H1 (cell line): ENCODE measurements at regions not wholly inside any gene's neighbourhood (a gene's known extent, or its start where the extent isn't known, plus 50 kb on each side); places are given as distances from the start of the nearest gene placed in this dataset.

Source experiments
- CHD2 ChIP-seq: IDR thresholded peaks from 2 replicates; pipeline ENCODE4 v1.6.1; 2012; ENCODE audit warnings: low read length, improper control_type of control experiment
- CTCF ChIP-seq, 3 experiments: IDR thresholded peaks; 1 replicate in 2 of 3; 2 replicates in 1 of 3; pipeline versions ENCODE4 v1.5.1 to v1.6.1; 2011; ENCODE audit warnings: low read length in 3 of 3, mild to moderate bottlenecking in 3 of 3, inconsistent platforms in 2 of 3, low read depth in 1 of 3, moderate library complexity in 1 of 3; ENCODE audit not compliant: insufficient read depth in 1 of 3; ENCODE audit errors: control extremely low read depth in 1 of 3
- E2F6 ChIP-seq: IDR thresholded peaks from 2 replicates; pipeline ENCODE4 v1.6.1; 2012; ENCODE audit warnings: inconsistent platforms
- GABPA ChIP-seq: IDR thresholded peaks from 2 replicates; pipeline ENCODE4 v1.6.1; 2011; ENCODE audit warnings: mild to moderate bottlenecking, low read length, moderate library complexity, borderline replicate concordance; ENCODE audit not compliant: insufficient read depth
- KDM4A ChIP-seq: IDR thresholded peaks from one replicate; pipeline ENCODE4 v1.7.1; 2012; ENCODE audit warnings: low read depth, mild to moderate bottlenecking, moderate library complexity, low read length, inconsistent platforms; ENCODE audit not compliant: severe bottlenecking
- POLR2A ChIP-seq, 2 experiments: IDR thresholded peaks; 1 replicate in 1 of 2; 2 replicates in 1 of 2; pipeline ENCODE4 v1.6.1; 2011; ENCODE audit warnings: low read depth in 2 of 2, low read length in 2 of 2, mild to moderate bottlenecking in 2 of 2; ENCODE audit errors: control extremely low read depth in 1 of 2
- RAD21 ChIP-seq, 2 experiments: IDR thresholded peaks in 1 of 2; conservative IDR thresholded peaks in 1 of 2; 2 replicates each; pipeline ENCODE4 v1.6.1; 2011; ENCODE audit warnings: low read depth in 2 of 2, low read length in 2 of 2, improper control_type of control experiment in 1 of 2, inconsistent platforms in 1 of 2, mild to moderate bottlenecking in 1 of 2, moderate library complexity in 1 of 2
- SRF ChIP-seq: IDR thresholded peaks from 2 replicates; pipeline ENCODE4 v1.6.1; 2011; ENCODE audit warnings: mild to moderate bottlenecking, low read depth, low read length, moderate library complexity
- TEAD4 ChIP-seq: IDR thresholded peaks from 2 replicates; pipeline ENCODE4 v1.6.1; 2012; ENCODE audit warnings: low read depth, low read length, inconsistent platforms, mixed read lengths
- YY1 ChIP-seq: IDR thresholded peaks from 2 replicates; pipeline ENCODE4 v1.6.1; 2011; ENCODE audit warnings: low read depth, mild to moderate bottlenecking, low read length
- TF ChIP-seq, protein P1 (sequence below): IDR thresholded peaks from 2 replicates; pipeline ENCODE4 v1.6.1; 2012; ENCODE audit warnings: low read length, inconsistent platforms

DNA sequence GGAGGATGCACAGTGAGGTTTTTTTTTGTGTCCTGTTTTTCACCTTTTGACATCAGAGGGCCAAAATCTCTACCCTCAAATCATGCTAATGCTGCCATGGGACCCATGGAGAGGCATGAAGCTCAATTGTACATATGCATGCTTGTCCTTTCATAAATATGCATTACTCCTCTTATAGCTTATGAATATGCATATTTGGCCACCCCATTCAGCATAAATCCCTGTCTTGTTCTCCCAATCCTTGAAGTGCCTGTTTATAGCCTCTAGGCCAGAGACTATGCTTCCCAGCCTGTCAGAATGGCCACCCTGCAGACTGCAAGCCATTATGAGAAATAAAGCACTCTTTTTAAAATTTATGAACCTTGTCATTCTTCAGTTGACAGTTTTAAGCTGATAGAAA lies 696.4 kb upstream of the ZNF804A start:
- TF ChIP-seq GABPA (no peak), CTCF (IDR thresholded peaks at IDR 0.05; ENCODE audit: control extremely low read depth in 1 of 3, insufficient read depth in 1 of 3, low read depth in 1 of 3, low read length in 3 of 3) (no peak), POLR2A (IDR thresholded peaks at IDR 0.05; ENCODE audit: control extremely low read depth in 1 of 2, low read depth in 2 of 2, low read length in 2 of 2) (no peak), RAD21 (IDR thresholded peaks at IDR 0.05 in 1 of 2, conservative IDR thresholded peaks at IDR 0.05 in 1 of 2; ENCODE audit: low read depth in 2 of 2, low read length in 2 of 2) (no peak), KDM4A (no peak), CHD2 (no peak), YY1 (no peak), TEAD4 (no peak), SRF (no peak), E2F6 (no peak)
- TF ChIP-seq, protein P1, sequence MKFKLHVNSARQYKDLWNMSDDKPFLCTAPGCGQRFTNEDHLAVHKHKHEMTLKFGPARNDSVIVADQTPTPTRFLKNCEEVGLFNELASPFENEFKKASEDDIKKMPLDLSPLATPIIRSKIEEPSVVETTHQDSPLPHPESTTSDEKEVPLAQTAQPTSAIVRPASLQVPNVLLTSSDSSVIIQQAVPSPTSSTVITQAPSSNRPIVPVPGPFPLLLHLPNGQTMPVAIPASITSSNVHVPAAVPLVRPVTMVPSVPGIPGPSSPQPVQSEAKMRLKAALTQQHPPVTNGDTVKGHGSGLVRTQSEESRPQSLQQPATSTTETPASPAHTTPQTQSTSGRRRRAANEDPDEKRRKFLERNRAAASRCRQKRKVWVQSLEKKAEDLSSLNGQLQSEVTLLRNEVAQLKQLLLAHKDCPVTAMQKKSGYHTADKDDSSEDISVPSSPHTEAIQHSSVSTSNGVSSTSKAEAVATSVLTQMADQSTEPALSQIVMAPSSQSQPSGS, result no peak
